Ovary (tissue), 3 donors: ENCODE measurements at regions not wholly inside any gene's neighbourhood (a gene's known extent, or its start where the extent isn't known, plus 50 kb on each side); places are given as distances from the start of the nearest gene placed in this dataset.

Experiments
- CTCF ChIP-seq, 3 donors: fragments of 450-650 bp in 2 of 3; fragments of 200-600 bp in 1 of 3; IDR thresholded peaks; one replicate each; pipeline versions ENCODE4 v1.5.1 to v1.8.0; 2016 to 2022; ENCODE audit warnings: antibody characterized with exemption in 3 of 3, mild to moderate bottlenecking in 1 of 3
- POLR2A ChIP-seq: fragments of 450-650 bp; IDR thresholded peaks from one replicate; pipeline ENCODE4 v1.6.1; 2017; ENCODE audit warnings: antibody characterized with exemption, mild to moderate bottlenecking, moderate library complexity
- donor health status: DM: no; HTN: no; CAD: no.

- TF ChIP-seq CTCF (IDR thresholded peaks at IDR 0.05) (no peak), POLR2A (no peak)
Observed at GRCh38 chr12:46910830-46911229, 85.0 kb upstream of the SLC38A4 start.
